Ovary (tissue), 3 donors: ENCODE measurements at regions not wholly inside any gene's neighbourhood (a gene's known extent, or its start where the extent isn't known, plus 50 kb on each side); places are given as distances from the start of the nearest gene placed in this dataset.

Source experiments
- EP300 ChIP-seq: sonication (generic); formaldehyde crosslinking; IDR thresholded peaks from one replicate; pipeline ENCODE4 v1.6.1; 2017; ENCODE audit warnings: antibody characterized with exemption
- POLR2A ChIP-seq: fragments of 450-650 bp; IDR thresholded peaks from one replicate; pipeline ENCODE4 v1.6.1; 2017; ENCODE audit warnings: antibody characterized with exemption, mild to moderate bottlenecking, moderate library complexity
- TF ChIP-seq, protein P1 (sequence below), 3 donors: fragments of 450-650 bp in 2 of 3; fragments of 200-600 bp in 1 of 3; IDR thresholded peaks; one replicate each; pipeline versions ENCODE4 v1.5.1 to v1.8.0; 2016 to 2022; ENCODE audit warnings: antibody characterized with exemption in 3 of 3, mild to moderate bottlenecking in 1 of 3
- donor health status: DM: no; HTN: no; CAD: no.

DNA sequence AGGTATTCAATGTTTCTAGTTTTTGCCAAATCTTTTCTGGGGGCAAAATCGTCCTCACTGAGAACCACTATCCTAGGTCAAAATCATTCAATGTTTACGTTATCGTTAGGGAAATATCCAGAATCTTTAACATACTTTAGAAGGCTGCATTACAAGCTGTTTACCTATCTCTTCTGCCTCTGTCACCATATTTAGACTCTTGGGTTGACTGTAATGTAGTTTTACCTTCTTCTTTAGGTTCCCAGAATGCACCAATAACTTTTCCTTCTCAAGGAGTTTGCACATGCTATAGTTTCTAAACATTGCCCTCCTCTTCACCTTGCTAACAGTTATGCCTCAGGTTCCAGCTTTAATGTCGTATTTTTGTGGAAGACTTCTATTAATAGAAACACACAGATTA, 1185.5 kb upstream of the ADGRB3 start:
- TF ChIP-seq, protein P1, sequence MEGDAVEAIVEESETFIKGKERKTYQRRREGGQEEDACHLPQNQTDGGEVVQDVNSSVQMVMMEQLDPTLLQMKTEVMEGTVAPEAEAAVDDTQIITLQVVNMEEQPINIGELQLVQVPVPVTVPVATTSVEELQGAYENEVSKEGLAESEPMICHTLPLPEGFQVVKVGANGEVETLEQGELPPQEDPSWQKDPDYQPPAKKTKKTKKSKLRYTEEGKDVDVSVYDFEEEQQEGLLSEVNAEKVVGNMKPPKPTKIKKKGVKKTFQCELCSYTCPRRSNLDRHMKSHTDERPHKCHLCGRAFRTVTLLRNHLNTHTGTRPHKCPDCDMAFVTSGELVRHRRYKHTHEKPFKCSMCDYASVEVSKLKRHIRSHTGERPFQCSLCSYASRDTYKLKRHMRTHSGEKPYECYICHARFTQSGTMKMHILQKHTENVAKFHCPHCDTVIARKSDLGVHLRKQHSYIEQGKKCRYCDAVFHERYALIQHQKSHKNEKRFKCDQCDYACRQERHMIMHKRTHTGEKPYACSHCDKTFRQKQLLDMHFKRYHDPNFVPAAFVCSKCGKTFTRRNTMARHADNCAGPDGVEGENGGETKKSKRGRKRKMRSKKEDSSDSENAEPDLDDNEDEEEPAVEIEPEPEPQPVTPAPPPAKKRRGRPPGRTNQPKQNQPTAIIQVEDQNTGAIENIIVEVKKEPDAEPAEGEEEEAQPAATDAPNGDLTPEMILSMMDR (IDR thresholded peaks at IDR 0.05): no peak
- TF ChIP-seq EP300 (no peak), POLR2A (no peak)
